Skeletal muscle tissue (tissue), 3 donors: ENCODE measurements at regions not wholly inside any gene's neighbourhood (a gene's known extent, or its start where the extent isn't known, plus 50 kb on each side); places are given as distances from the start of the nearest gene placed in this dataset.

Source experiments
- H3K27ac ChIP-seq: one replicate; pipeline ENCODE4 v1.7.0; 2013; ENCODE audit warnings: mild to moderate bottlenecking, low read depth, low read length, inconsistent platforms
- H3K27me3 ChIP-seq, 3 donors: one replicate each; pipeline ENCODE4 v1.7.0; 2013; ENCODE audit warnings: low read length in 3 of 3; ENCODE audit not compliant: control insufficient read depth in 3 of 3, insufficient read depth in 3 of 3
- H3K36me3 ChIP-seq, 3 donors: one replicate each; pipeline ENCODE4 v1.7.0; 2013; ENCODE audit warnings: low read length in 3 of 3; ENCODE audit not compliant: control insufficient read depth in 3 of 3, insufficient read depth in 3 of 3
- H3K4me1 ChIP-seq, 3 donors: one replicate each; pipeline ENCODE4 v1.7.0; 2013; ENCODE audit warnings: low read length in 3 of 3, mild to moderate bottlenecking in 3 of 3; ENCODE audit not compliant: control insufficient read depth in 3 of 3, insufficient read depth in 3 of 3
- H3K4me3 ChIP-seq, 3 donors: one replicate each; pipeline ENCODE4 v1.7.0; 2013; ENCODE audit warnings: low read length in 3 of 3
- H3K9ac ChIP-seq, 3 donors: one replicate each; pipeline ENCODE4 v1.7.0; 2013; ENCODE audit warnings: low read length in 3 of 3, mild to moderate bottlenecking in 3 of 3, moderate library complexity in 2 of 3, low read depth in 1 of 3
- H3K9me3 ChIP-seq, 3 donors: one replicate each; pipeline ENCODE4 v1.7.0; 2013; ENCODE audit warnings: low read length in 3 of 3; ENCODE audit not compliant: control insufficient read depth in 3 of 3
- donor health status: Osteomylitis.

GRCh38 chr5:74143721-74144330, 496.7 kb downstream of the ENC1 start:
- Histone ChIP-seq H3K9ac (no peak overlapping the region), H3K4me3 (no peak overlapping the region), H3K36me3 (no peaks in the 10 kb centered on the region), H3K9me3 (no peaks in the 10 kb centered on the region), H3K27me3 (no peaks in the 10 kb centered on the region), H3K27ac (no peak overlapping the region), H3K4me1 (peaks cover 0 to 8% (median 5%) of the 10 kb centered on the region in 3 donors)

GRCh38 chr5:74143151-74143550, 497.4 kb downstream of the ENC1 start:
- no peaks in the 10 kb centered on the region for H3K9me3 ChIP-seq
- H3K27me3 ChIP-seq: no peaks in the 10 kb centered on the region
- H3K36me3 ChIP-seq: no peaks in the 10 kb centered on the region
- H3K27ac ChIP-seq: no peak overlapping the region
- H3K4me1 ChIP-seq: peaks cover 0 to 9% (median 3%) of the 10 kb centered on the region in 3 donors
- H3K4me3 ChIP-seq: no peak overlapping the region
- H3K9ac ChIP-seq: no peak overlapping the region

DNA sequence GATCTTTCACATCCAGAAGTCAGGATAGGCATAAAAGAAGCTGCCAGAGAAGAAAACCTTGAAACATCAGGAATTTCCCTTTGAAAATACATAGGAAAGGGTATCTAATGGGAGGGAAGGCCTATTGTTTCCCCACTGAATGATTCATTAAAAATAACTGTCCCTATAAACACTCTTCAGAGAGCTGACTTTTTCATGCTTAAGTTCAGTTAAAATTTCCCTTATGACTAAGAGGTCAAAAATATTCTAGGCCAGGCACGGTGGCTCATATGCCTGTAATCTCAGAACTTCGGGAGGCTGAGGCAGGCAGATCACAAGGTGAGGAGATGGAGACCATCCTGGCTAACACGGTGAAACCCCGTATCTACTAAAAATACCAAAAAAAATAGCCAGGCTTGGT, 499.5 kb downstream of the ENC1 start:
- no peaks in the 10 kb centered on the region for H3K27me3 ChIP-seq
- H3K27ac ChIP-seq: no peak overlapping the region
- H3K4me3 ChIP-seq: no peak overlapping the region
- peaks cover 0 to 9% (median 0%) of the 10 kb centered on the region in 3 donors for H3K4me1 ChIP-seq
- H3K9ac ChIP-seq: no peak overlapping the region
- no peaks in the 10 kb centered on the region for H3K36me3 ChIP-seq
- H3K9me3 ChIP-seq: no peaks in the 10 kb centered on the region

- no peak overlapping the region for H3K27ac ChIP-seq
- H3K36me3 ChIP-seq: no peaks in the 10 kb centered on the region
- no peaks in the 10 kb centered on the region for H3K27me3 ChIP-seq
- no peaks in the 10 kb centered on the region for H3K9me3 ChIP-seq
- H3K4me3 ChIP-seq: no peak overlapping the region
- no peak overlapping the region for H3K9ac ChIP-seq
- peaks cover 0 to 10% (median 0%) of the 10 kb centered on the region in 3 donors for H3K4me1 ChIP-seq
Measured at GRCh38 chr5:74140409-74140808, 500.1 kb downstream of the ENC1 start.

DNA sequence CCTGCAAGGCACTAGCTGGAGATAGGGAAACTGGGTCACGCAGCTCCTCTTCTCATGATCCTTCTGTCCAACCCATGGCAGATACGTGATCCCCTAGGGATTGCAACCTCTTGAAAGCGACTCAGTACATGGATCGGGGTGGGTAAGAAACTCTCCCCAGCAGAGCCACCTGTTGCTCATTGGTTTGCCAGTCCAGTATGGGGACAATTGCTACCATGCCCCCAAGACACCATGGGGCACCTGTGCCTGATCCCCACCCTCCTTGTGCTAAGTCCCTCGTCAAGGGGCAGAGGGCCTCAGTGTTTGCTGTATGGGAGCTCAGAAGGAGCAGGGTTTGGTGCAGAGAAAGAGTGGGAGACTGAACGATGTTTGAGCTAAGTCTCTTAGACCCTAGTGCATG, 500.9 kb downstream of the ENC1 start:
- Histone ChIP-seq H3K9me3 (no peaks in the 10 kb centered on the region), H3K27me3 (no peaks in the 10 kb centered on the region), H3K36me3 (no peaks in the 10 kb centered on the region), H3K4me3 (no peak overlapping the region), H3K4me1 (peaks cover 0 to 10% (median 0%) of the 10 kb centered on the region in 3 donors), H3K27ac (no peak overlapping the region), H3K9ac (no peak overlapping the region)

GRCh38 chr5:74138721-74139120, 501.8 kb downstream of the ENC1 start:
- Histone ChIP-seq H3K4me1 (peaks cover 0 to 10% (median 0%) of the 10 kb centered on the region in 3 donors), H3K27me3 (no peaks in the 10 kb centered on the region), H3K4me3 (no peak overlapping the region), H3K9me3 (no peaks in the 10 kb centered on the region), H3K27ac (no peak overlapping the region), H3K36me3 (no peaks in the 10 kb centered on the region), H3K9ac (no peak overlapping the region)

GRCh38 chr5:74136276-74136825, 504.2 kb downstream of the ENC1 start:
- Histone ChIP-seq H3K36me3 (no peaks in the 10 kb centered on the region), H3K4me1 (peaks cover 0 to 10% (median 0%) of the 10 kb centered on the region in 3 donors), H3K4me3 (no peak overlapping the region), H3K9ac (no peak overlapping the region), H3K27me3 (no peaks in the 10 kb centered on the region), H3K9me3 (no peaks in the 10 kb centered on the region), H3K27ac (no peak overlapping the region)

DNA sequence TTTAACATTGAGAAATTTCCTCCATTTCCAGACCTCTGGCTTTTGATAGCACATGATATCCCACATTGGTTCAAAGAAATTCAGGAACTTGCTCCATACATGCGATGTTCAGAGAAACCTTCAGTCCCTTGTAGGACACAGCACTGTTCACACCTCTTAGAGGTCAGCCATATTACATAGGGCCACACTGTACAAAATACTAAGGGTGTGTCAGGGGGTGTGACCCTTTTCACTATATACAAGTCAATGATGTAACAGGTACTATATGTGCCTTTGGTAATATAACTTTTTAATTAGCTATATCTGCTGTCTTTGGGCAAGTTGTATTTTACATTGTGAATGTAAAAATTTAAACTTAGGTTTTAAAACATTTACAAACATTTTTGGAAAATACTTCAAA, 505.5 kb downstream of the ENC1 start:
- H3K27me3 ChIP-seq: no peaks in the 10 kb centered on the region
- no peak overlapping the region for H3K4me3 ChIP-seq
- no peaks in the 10 kb centered on the region for H3K36me3 ChIP-seq
- H3K9me3 ChIP-seq: no peaks in the 10 kb centered on the region
- H3K27ac ChIP-seq: no peak overlapping the region
- peaks cover 0 to 10% (median 0%) of the 10 kb centered on the region in 3 donors for H3K4me1 ChIP-seq
- H3K9ac ChIP-seq: no peak overlapping the region

GRCh38 chr5:74132485-74132884, 506.5 kb downstream of the ARHGEF28 start:
- Histone ChIP-seq H3K9me3 (no peaks in the 10 kb centered on the region), H3K4me3 (no peak overlapping the region), H3K9ac (no peak overlapping the region), H3K36me3 (no peaks in the 10 kb centered on the region), H3K27me3 (no peaks in the 10 kb centered on the region), H3K4me1 (peaks cover 0 to 11% (median 7%) of the 10 kb centered on the region in 3 donors), H3K27ac (no peak overlapping the region)

DNA sequence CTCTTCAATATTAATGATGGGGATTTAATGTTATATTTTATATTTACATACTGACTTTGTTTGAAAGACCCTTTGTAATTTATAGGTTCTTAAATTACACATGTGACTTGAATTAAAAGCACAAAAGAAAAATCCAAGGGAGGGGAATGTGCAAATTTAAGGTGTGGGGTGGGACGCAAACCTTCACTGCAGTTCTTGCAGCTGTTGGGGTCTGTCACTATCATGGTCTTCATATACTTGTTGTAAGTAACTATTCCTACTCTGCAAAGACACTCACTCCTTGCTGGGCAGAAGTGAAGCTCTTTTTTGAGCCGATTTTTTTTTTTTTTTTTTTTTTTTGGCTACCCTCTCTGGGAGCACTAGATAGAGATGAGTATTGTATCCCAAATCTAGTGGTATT, 505.3 kb downstream of the ARHGEF28 start:
- H3K4me1 ChIP-seq: peaks cover 0 to 14% (median 10%) of the 10 kb centered on the region in 3 donors
- H3K27ac ChIP-seq: no peak overlapping the region
- H3K36me3 ChIP-seq: no peaks in the 10 kb centered on the region
- H3K27me3 ChIP-seq: no peaks in the 10 kb centered on the region
- H3K9ac ChIP-seq: no peak overlapping the region
- H3K4me3 ChIP-seq: no peak overlapping the region
- H3K9me3 ChIP-seq: no peaks in the 10 kb centered on the region
